SU-DHL-6 (cell line): ENCODE measurements at regions not wholly inside any gene's neighbourhood (a gene's known extent, or its start where the extent isn't known, plus 50 kb on each side); places are given as distances from the start of the nearest gene placed in this dataset.

Experiments used
- H2AFZ ChIP-seq: fragments of 200-600 bp; sonication (generic); 2 replicates; pipeline ENCODE4 v1.6.1; 2014; ENCODE audit warnings: low read depth, mild to moderate bottlenecking, moderate library complexity, mixed read lengths, antibody characterized with exemption, low read length; ENCODE audit not compliant: severe bottlenecking
- H3F3A ChIP-seq: fragments of 200-600 bp; shearing (Covaris generic); 2 replicates; pipeline ENCODE4 v1.6.0; 2016; ENCODE audit warnings: antibody characterized with exemption, mild to moderate bottlenecking; ENCODE audit not compliant: insufficient read depth
- H3K27ac ChIP-seq: fragments of 200-600 bp; sonication (generic); 2 replicates; pipeline ENCODE4 v1.5.1; 2016; ENCODE audit warnings: low read depth, mild to moderate bottlenecking, low read length, moderate library complexity, mixed read lengths
- H3K27me3 ChIP-seq: fragments of 200-600 bp; sonication (generic), shearing (Covaris generic); 2 replicates; pipeline ENCODE4 v1.6.0; 2014; ENCODE audit warnings: mild to moderate bottlenecking, low read length
- H3K36me3 ChIP-seq: fragments of 200-600 bp; sonication (generic); 2 replicates; pipeline ENCODE4 v1.6.1; 2014; ENCODE audit warnings: mild to moderate bottlenecking, low read length, mixed read lengths
- H3K4me2 ChIP-seq: fragments of 300-600, 200-600 bp; shearing (Covaris generic), sonication (generic); 2 replicates; pipeline ENCODE4 v1.6.0; 2014; ENCODE audit warnings: low read length, low read depth, mild to moderate bottlenecking; ENCODE audit not compliant: poor library complexity, severe bottlenecking
- H3K4me3 ChIP-seq: fragments of 200-600 bp; sonication (generic); 2 replicates; pipeline ENCODE4 v1.5.1; 2014; ENCODE audit warnings: antibody characterized with exemption, low read length, mild to moderate bottlenecking, mixed read lengths; ENCODE audit not compliant: insufficient read depth, poor library complexity, severe bottlenecking
- H3K79me2 ChIP-seq: fragments of 200-600 bp; sonication (generic); 2 replicates; pipeline ENCODE4 v1.6.1; 2014; ENCODE audit warnings: mild to moderate bottlenecking, low read length, moderate library complexity; ENCODE audit not compliant: insufficient read depth
- H3K9ac ChIP-seq: fragments of 200-600 bp; sonication (generic); 2 replicates; pipeline ENCODE4 v1.7.0; 2014; ENCODE audit warnings: mild to moderate bottlenecking, low read length
- H3K9me2 ChIP-seq: fragments of 200-600 bp; sonication (generic); replicated peaks from 2 replicates; pipeline ENCODE4 v1.6.1; 2014; ENCODE audit warnings: low read length; ENCODE audit not compliant: insufficient read depth
- H3K9me3 ChIP-seq: fragments of 200-600 bp; sonication (generic); 2 replicates; pipeline ENCODE4 v1.6.1; 2014; ENCODE audit warnings: low read length, mixed read lengths; ENCODE audit not compliant: insufficient read depth
- H4K20me1 ChIP-seq: fragments of 200-600 bp; sonication (generic); 2 replicates; pipeline ENCODE4 v1.6.1; 2014; ENCODE audit warnings: low read depth, mild to moderate bottlenecking, antibody characterized with exemption, low read length, moderate library complexity, mixed read lengths
- EZH2phosphoT487 ChIP-seq: fragments of 200-600 bp; sonication (generic), shearing (Covaris generic); conservative IDR thresholded peaks from 2 replicates; pipeline ENCODE4 v1.6.1; 2018; ENCODE audit warnings: mild to moderate bottlenecking, antibody characterized with exemption, low read length, moderate library complexity, mixed read lengths
- TF ChIP-seq, protein P1 (sequence below): fragments of 200-600 bp; sonication (generic); IDR thresholded peaks from one replicate; pipeline ENCODE4 v1.5.1; 2017; ENCODE audit warnings: antibody characterized with exemption, mild to moderate bottlenecking, low read length, moderate library complexity; ENCODE audit not compliant: insufficient read depth, poor library complexity, severe bottlenecking

DNA sequence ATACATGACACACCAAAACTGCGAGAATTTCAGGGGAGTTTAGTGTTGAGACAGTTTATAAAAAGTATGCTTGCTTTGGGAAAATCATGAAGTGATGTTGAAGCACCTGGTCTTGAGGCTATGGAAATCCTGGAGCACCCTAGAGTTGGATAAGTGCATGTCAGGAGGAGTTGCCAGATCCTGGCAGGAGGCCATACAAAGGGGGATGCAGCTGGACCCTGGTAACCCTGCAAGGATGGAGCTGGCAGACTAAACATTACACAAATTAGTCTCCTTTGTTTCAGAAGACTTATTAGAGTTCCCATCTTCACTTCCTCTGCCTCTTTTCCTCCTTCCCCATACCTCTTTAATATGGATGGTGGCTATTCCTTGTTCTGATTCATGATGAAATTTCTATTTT is 907.0 kb downstream of the BCL11B start:
- H2AFZ ChIP-seq, result no peak overlapping the region
- H3K4me3 ChIP-seq, result no peak overlapping the region
- H3K27me3 ChIP-seq, result no peaks in the 10 kb centered on the region
- no peaks in the 10 kb centered on the region for H3K79me2 ChIP-seq
- H4K20me1 ChIP-seq, result no peaks in the 10 kb centered on the region
- H3K27ac ChIP-seq, result no peak overlapping the region
- no peaks in the 10 kb centered on the region for H3F3A ChIP-seq
- no peaks in the 10 kb centered on the region for H3K36me3 ChIP-seq
- no peak overlapping the region for H3K9ac ChIP-seq
- no peaks in the 10 kb centered on the region for H3K9me2 ChIP-seq
- H3K9me3 ChIP-seq, result no peaks in the 10 kb centered on the region
- H3K4me2 ChIP-seq, result no peak overlapping the region
- TF ChIP-seq, protein P1, sequence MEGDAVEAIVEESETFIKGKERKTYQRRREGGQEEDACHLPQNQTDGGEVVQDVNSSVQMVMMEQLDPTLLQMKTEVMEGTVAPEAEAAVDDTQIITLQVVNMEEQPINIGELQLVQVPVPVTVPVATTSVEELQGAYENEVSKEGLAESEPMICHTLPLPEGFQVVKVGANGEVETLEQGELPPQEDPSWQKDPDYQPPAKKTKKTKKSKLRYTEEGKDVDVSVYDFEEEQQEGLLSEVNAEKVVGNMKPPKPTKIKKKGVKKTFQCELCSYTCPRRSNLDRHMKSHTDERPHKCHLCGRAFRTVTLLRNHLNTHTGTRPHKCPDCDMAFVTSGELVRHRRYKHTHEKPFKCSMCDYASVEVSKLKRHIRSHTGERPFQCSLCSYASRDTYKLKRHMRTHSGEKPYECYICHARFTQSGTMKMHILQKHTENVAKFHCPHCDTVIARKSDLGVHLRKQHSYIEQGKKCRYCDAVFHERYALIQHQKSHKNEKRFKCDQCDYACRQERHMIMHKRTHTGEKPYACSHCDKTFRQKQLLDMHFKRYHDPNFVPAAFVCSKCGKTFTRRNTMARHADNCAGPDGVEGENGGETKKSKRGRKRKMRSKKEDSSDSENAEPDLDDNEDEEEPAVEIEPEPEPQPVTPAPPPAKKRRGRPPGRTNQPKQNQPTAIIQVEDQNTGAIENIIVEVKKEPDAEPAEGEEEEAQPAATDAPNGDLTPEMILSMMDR, result no peak
- no peak for TF ChIP-seq EZH2phosphoT487

DNA sequence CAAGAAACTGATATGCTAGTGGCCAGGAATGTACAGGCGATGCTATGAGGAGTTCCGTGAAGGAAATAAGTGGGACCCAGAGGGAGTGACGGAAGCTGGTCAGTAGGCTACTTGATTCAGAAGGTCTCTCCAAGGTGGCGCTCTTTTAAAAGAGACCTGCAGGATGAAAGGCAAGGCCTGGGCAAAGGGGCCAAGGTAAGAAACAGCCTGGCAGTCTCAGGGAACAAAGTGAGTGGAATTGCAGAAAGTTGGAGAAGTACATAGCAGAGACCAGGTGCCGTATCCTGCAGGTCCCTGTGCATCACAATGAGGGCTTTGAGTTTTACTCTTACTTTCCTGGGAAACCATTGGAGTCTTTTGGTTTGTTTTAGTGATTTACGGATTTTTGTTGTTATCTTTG is 905.6 kb downstream of the BCL11B start:
- TF ChIP-seq, protein P1, result no peak
- TF ChIP-seq EZH2phosphoT487, result no peak
- no peaks in the 10 kb centered on the region for H3F3A ChIP-seq
- no peak overlapping the region for H2AFZ ChIP-seq
- H3K36me3 ChIP-seq, result no peaks in the 10 kb centered on the region
- no peak overlapping the region for H3K9ac ChIP-seq
- no peak overlapping the region for H3K4me3 ChIP-seq
- no peaks in the 10 kb centered on the region for H3K9me2 ChIP-seq
- H3K9me3 ChIP-seq, result no peaks in the 10 kb centered on the region
- no peak overlapping the region for H3K27ac ChIP-seq
- no peaks in the 10 kb centered on the region for H3K27me3 ChIP-seq
- H3K79me2 ChIP-seq, result no peaks in the 10 kb centered on the region
- no peaks in the 10 kb centered on the region for H4K20me1 ChIP-seq
- H3K4me2 ChIP-seq, result no peak overlapping the region

DNA sequence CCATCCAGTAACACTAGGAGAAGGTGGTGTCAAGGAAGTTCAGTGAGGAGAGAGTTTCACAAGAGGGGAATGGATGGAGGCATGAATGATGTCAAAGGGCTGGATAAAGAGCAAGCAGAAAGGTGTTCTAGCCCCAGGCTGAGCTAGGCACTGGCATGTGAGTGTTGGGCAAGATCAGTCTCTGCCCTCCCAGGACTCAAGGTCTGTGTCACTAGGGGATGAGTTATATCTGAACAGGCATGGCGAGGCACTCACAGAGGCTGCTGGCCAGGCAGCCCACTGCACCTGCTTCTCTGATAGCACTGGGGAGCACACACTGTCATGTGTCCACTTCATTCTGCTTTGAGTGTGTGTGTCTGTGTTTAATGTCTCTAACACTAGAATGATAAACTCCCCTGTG is 903.8 kb downstream of the BCL11B start:
- no peaks in the 10 kb centered on the region for H4K20me1 ChIP-seq
- no peak overlapping the region for H3K4me3 ChIP-seq
- H3K9me2 ChIP-seq, result no peaks in the 10 kb centered on the region
- H3K4me2 ChIP-seq, result no peak overlapping the region
- H3F3A ChIP-seq, result no peaks in the 10 kb centered on the region
- H3K79me2 ChIP-seq, result no peaks in the 10 kb centered on the region
- no peak overlapping the region for H3K27ac ChIP-seq
- H3K36me3 ChIP-seq, result no peaks in the 10 kb centered on the region
- no peak for TF ChIP-seq EZH2phosphoT487
- TF ChIP-seq, protein P1, result no peak
- H2AFZ ChIP-seq, result no peak overlapping the region
- H3K9ac ChIP-seq, result no peak overlapping the region
- H3K27me3 ChIP-seq, result no peaks in the 10 kb centered on the region
- no peaks in the 10 kb centered on the region for H3K9me3 ChIP-seq

DNA sequence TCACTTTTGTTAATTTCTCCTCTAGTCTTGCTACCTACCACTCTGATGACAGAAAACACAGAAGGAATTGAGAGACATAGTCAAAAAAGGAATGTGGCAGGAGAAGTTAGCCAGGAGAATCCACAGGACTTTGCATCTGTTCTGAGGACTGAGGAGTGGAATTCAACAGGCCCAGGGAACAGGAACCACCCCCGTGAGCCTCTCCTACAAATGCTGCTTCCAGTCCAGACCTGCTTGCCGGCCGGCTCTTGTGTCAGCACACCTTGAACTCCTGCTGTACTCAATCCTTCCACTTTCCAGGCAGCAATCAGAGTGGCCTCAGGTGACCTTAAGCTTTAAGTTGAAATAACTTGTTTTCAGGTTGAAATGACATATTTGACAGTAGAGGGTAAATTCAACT is 903.1 kb downstream of the BCL11B start:
- Histone ChIP-seq H3K9me3 (no peaks in the 10 kb centered on the region), H3K27me3 (no peaks in the 10 kb centered on the region)

More for the DNA sequence above, 903.1 kb downstream of the BCL11B start:
- H3K4me3 ChIP-seq, result no peak overlapping the region
- H3K36me3 ChIP-seq, result no peaks in the 10 kb centered on the region
- H3F3A ChIP-seq, result no peaks in the 10 kb centered on the region
- TF ChIP-seq, protein P1, result no peak
- TF ChIP-seq EZH2phosphoT487, result no peak
- H3K9ac ChIP-seq, result no peak overlapping the region
- H3K79me2 ChIP-seq, result no peaks in the 10 kb centered on the region
- no peak overlapping the region for H2AFZ ChIP-seq
- no peaks in the 10 kb centered on the region for H3K9me2 ChIP-seq
- H4K20me1 ChIP-seq, result no peaks in the 10 kb centered on the region
- H3K4me2 ChIP-seq, result no peak overlapping the region
- H3K27ac ChIP-seq, result no peak overlapping the region
